ENCODE measurements at regions not wholly inside any gene's neighbourhood (a gene's known extent, or its start where the extent isn't known, plus 50 kb on each side); places are given as distances from the start of the nearest gene placed in this dataset.

DNA sequence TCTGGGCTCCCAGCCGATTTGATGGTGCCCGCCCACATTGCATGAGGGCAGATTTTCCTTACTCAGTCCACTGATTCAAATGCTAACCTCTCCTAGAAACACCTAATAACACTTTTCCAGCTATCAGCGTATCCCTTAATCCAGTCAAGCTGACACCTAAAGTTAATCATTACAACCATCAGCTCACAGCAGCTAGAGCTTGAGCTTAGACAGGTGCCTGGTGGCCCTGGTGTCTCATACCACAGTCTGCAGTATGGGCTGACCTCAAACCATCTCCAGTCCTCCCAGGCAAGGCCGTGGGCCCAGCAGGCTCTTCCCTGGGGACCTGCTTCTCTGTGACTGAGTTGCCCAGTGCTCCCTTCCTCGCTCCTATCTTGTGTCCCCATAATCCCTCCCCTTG lies 174.4 kb upstream of the NECTIN1 start:
- H3K27me3 Mint-ChIP-seq (ENCODE audit: low read depth), result peaks cover 55% of the 10 kb centered on the region
- H3K4me1 Mint-ChIP-seq (ENCODE audit: low read depth), result no peaks in the 10 kb centered on the region
- H3K27ac Mint-ChIP-seq (ENCODE audit: unreplicated experiment), result no peak overlapping the region
- no peaks in the 10 kb centered on the region for H3K9me3 Mint-ChIP-seq (ENCODE audit: low read depth)
- DNase-seq (ENCODE audit: low spot score), result no peak
- no peaks in the 10 kb centered on the region for H3K36me3 Mint-ChIP-seq (ENCODE audit: low read depth)
- no peak overlapping the region for H3K4me3 Mint-ChIP-seq (ENCODE audit: unreplicated experiment)
- TF ChIP-seq, protein P1, sequence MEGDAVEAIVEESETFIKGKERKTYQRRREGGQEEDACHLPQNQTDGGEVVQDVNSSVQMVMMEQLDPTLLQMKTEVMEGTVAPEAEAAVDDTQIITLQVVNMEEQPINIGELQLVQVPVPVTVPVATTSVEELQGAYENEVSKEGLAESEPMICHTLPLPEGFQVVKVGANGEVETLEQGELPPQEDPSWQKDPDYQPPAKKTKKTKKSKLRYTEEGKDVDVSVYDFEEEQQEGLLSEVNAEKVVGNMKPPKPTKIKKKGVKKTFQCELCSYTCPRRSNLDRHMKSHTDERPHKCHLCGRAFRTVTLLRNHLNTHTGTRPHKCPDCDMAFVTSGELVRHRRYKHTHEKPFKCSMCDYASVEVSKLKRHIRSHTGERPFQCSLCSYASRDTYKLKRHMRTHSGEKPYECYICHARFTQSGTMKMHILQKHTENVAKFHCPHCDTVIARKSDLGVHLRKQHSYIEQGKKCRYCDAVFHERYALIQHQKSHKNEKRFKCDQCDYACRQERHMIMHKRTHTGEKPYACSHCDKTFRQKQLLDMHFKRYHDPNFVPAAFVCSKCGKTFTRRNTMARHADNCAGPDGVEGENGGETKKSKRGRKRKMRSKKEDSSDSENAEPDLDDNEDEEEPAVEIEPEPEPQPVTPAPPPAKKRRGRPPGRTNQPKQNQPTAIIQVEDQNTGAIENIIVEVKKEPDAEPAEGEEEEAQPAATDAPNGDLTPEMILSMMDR (IDR thresholded peaks at IDR 0.05), result no peak

GRCh38 chr11:119902656-119903231 lies 173.7 kb upstream of the NECTIN1 start:
- no peak overlapping the region for H3K4me3 Mint-ChIP-seq (ENCODE audit: unreplicated experiment)
- H3K4me1 Mint-ChIP-seq (ENCODE audit: low read depth), result no peaks in the 10 kb centered on the region
- H3K9me3 Mint-ChIP-seq (ENCODE audit: low read depth), result no peaks in the 10 kb centered on the region
- H3K36me3 Mint-ChIP-seq (ENCODE audit: low read depth), result no peaks in the 10 kb centered on the region
- no peak overlapping the region for H3K27ac Mint-ChIP-seq (ENCODE audit: unreplicated experiment)
- TF ChIP-seq, protein P1 (IDR thresholded peaks at IDR 0.05), result no peak
- no peak for DNase-seq (ENCODE audit: low spot score)
- peaks cover 50% of the 10 kb centered on the region for H3K27me3 Mint-ChIP-seq (ENCODE audit: low read depth)

- no peaks in the 10 kb centered on the region for H3K9me3 Mint-ChIP-seq (ENCODE audit: low read depth)
- no peak overlapping the region for H3K4me3 Mint-ChIP-seq (ENCODE audit: unreplicated experiment)
- H3K36me3 Mint-ChIP-seq (ENCODE audit: low read depth), result no peaks in the 10 kb centered on the region
- peaks cover 48% of the 10 kb centered on the region for H3K27me3 Mint-ChIP-seq (ENCODE audit: low read depth)
- TF ChIP-seq, protein P1 (IDR thresholded peaks at IDR 0.05), result no peak
- no peaks in the 10 kb centered on the region for H3K4me1 Mint-ChIP-seq (ENCODE audit: low read depth)
- no peak for DNase-seq (ENCODE audit: low spot score)
- no peak overlapping the region for H3K27ac Mint-ChIP-seq (ENCODE audit: unreplicated experiment)
Observed at GRCh38 chr11:119901657-119902577, 172.9 kb upstream of the NECTIN1 start.

- DNase-seq (ENCODE audit: low spot score), result no peak
- H3K27me3 Mint-ChIP-seq (ENCODE audit: low read depth), result peaks cover 38% of the 10 kb centered on the region
- no peaks in the 10 kb centered on the region for H3K9me3 Mint-ChIP-seq (ENCODE audit: low read depth)
- H3K4me3 Mint-ChIP-seq (ENCODE audit: unreplicated experiment), result no peak overlapping the region
- H3K36me3 Mint-ChIP-seq (ENCODE audit: low read depth), result no peaks in the 10 kb centered on the region
- H3K4me1 Mint-ChIP-seq (ENCODE audit: low read depth), result no peaks in the 10 kb centered on the region
- no peak overlapping the region for H3K27ac Mint-ChIP-seq (ENCODE audit: unreplicated experiment)
- TF ChIP-seq, protein P1 (IDR thresholded peaks at IDR 0.05), result no peak
Observed at GRCh38 chr11:119899997-119900396, 171.0 kb upstream of the NECTIN1 start.

- Mint-ChIP-seq H3K27ac (ENCODE audit: unreplicated experiment) (no peak overlapping the region), H3K36me3 (ENCODE audit: low read depth) (no peaks in the 10 kb centered on the region), H3K27me3 (ENCODE audit: low read depth) (peaks cover 33% of the 10 kb centered on the region), H3K4me1 (ENCODE audit: low read depth) (no peaks in the 10 kb centered on the region), H3K9me3 (ENCODE audit: low read depth) (no peaks in the 10 kb centered on the region), H3K4me3 (ENCODE audit: unreplicated experiment) (no peak overlapping the region)
- no peak for DNase-seq (ENCODE audit: low spot score)
- TF ChIP-seq, protein P1 (IDR thresholded peaks at IDR 0.05), result no peak
Observed at GRCh38 chr11:119897576-119897975, 168.6 kb upstream of the NECTIN1 start.

Measured in chondrocyte (in vitro differentiated cells).